GM10248 (cell line): ENCODE measurements at regions not wholly inside any gene's neighbourhood (a gene's known extent, or its start where the extent isn't known, plus 50 kb on each side); places are given as distances from the start of the nearest gene placed in this dataset.

Experiments
- CTCF ChIA-PET: fragments of 300-600 bp; sonication (Branson Sonifier 250); formaldehyde crosslinking; extraction: SDS; loops from one replicate; lab custom pipeline; 2021; ENCODE audit warnings: antibody characterized with exemption; lab: Yijun Ruan, JAX
- POLR2A ChIA-PET: fragments of 350-650 bp; sonication (Branson Sonifier 250); formaldehyde crosslinking; extraction: SDS; loops from one replicate; lab custom pipeline; 2020; ENCODE audit warnings: antibody characterized with exemption; lab: Yijun Ruan, JAX
- DNase-seq: peaks from one replicate; pipeline ENCODE4 v3.0.0; 2012; ENCODE audit errors: extremely low spot score
- TF ChIP-seq, protein P1 (sequence below): IDR thresholded peaks from 2 replicates; pipeline ENCODE4 v1.5.1; 2012; ENCODE audit warnings: mild to moderate bottlenecking, low read depth; ENCODE audit errors: extremely low read depth, missing control alignments, control extremely low read depth

DNA sequence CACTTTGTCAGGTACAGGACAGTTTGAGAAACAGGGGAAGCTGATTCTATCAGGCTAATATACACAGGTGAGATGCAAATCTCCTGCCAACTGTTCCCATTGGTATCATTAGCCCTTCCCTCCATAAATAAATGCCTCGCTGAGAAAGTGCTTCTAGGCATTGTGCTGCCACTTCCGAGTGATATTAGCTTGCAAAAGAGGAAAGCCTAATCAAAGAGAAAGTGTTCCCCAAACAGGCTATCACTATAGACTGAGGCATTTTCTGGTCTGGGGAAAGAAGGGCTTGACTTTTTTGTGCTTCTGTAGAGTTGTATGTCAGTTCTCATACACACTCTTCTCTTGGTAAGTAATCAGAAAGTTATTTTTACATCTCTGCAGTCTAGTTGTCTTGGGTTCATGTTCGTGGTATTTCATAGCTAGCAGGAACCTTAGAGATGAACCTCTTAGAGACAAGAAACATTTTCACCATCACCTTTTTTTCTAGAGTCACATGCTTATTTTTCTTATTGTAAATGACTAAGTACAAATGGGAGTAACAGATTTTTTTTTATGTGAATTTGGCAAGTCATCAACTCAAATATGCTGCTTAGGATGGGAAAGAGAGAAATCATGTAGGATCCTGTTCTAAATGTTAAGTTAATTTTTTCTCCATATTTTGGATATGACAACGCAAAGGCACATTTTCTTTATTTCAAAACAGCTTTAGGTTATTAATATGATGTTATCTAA is 1009.8 kb downstream of the ADGRL3 start:
- CTCF ChIA-PET, result interaction anchor here (1.0 to 1.6 kb wide), 3 partner anchors 8 to 55 kb away, joined by 3 read pairs; no protein-coding TSS in a partner anchor
- TF ChIP-seq, protein P1, sequence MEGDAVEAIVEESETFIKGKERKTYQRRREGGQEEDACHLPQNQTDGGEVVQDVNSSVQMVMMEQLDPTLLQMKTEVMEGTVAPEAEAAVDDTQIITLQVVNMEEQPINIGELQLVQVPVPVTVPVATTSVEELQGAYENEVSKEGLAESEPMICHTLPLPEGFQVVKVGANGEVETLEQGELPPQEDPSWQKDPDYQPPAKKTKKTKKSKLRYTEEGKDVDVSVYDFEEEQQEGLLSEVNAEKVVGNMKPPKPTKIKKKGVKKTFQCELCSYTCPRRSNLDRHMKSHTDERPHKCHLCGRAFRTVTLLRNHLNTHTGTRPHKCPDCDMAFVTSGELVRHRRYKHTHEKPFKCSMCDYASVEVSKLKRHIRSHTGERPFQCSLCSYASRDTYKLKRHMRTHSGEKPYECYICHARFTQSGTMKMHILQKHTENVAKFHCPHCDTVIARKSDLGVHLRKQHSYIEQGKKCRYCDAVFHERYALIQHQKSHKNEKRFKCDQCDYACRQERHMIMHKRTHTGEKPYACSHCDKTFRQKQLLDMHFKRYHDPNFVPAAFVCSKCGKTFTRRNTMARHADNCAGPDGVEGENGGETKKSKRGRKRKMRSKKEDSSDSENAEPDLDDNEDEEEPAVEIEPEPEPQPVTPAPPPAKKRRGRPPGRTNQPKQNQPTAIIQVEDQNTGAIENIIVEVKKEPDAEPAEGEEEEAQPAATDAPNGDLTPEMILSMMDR, result no peak

DNA sequence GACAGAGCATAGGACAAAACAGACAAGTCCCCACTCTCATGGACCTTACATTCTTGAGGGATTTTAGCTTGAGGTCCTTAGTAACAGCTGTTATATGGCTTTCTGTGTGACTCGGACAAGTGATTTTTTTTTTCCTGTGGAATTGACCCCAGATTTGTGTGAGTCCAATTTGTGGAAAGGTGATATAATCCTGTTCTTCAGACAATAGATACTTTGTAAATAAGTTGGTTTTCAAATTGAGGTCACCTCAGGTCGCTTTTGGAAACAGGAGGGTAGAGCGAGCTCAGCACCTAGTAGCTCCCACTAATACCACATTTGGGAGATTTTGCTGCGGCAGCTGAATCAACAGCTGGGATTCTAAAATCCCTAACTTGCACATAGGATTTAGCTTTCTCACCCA is 1008.8 kb downstream of the ADGRL3 start:
- POLR2A ChIA-PET, result no interaction called here
- no peak for DNase-seq
- TF ChIP-seq, protein P1, result no peak
- CTCF ChIA-PET, result interaction anchor here (1.2 to 1.6 kb wide), 4 partner anchors 8 to 56 kb away, joined by 3 read pairs; no protein-coding TSS in a partner anchor

More for the DNA sequence above, 1009.8 kb downstream of the ADGRL3 start:
- DNase-seq, result no peak
- POLR2A ChIA-PET, result no interaction called here

DNA sequence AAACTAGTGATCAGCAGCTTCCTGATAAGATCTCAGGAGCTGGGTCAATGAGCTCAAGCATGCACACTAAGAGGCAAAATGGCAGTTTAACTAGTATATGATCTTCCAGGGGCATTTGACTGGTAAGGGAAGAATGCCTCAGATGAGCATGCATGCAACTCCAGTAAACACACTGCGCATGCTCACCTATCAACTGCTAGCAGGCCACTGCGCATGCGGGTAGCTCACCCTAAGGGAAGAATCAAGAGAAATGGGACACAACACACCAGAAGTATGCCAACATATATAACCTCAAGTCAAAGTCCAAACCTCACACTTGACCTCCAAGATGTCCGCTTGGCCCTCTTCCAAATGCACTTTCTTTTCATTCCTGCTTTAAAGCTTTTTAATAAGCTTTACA is 1004.0 kb downstream of the ADGRL3 start:
- ChIA-PET POLR2A (no interaction called here), CTCF (no interaction called here)
- DNase-seq, result no peak
- TF ChIP-seq, protein P1, result no peak

DNA sequence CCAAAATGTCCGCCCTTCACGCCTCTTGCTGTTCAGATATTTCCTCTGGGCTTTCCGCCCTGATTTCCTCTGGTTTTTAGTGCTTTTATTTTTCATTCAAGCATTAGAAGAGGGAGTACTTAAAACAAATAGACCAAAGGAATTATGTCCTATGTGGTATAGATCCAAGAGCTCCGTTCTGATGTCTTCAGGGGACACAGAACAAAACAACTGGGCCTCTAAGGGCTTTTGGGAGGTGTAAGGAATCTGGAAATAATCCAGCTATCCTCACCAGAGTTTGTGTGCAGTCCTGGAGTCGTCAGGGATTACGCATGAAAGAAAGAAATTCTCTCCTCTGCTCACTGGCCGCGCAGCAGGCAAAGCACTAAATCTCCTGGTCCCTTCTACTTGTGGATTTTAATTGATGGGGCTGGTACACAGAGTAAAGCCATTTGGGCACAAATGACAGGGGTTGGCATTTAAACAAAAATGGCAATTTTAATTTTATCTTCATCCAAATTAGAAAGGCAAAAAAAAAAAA is 999.2 kb downstream of the ADGRL3 start:
- POLR2A ChIA-PET, result no interaction called here
- TF ChIP-seq, protein P1, result no peak
- DNase-seq, result no peak
- CTCF ChIA-PET, result interaction anchor here (0.8 to 0.9 kb wide), 2 partner anchors 9 to 18 kb away, joined by 3 read pairs; no protein-coding TSS in a partner anchor

DNA sequence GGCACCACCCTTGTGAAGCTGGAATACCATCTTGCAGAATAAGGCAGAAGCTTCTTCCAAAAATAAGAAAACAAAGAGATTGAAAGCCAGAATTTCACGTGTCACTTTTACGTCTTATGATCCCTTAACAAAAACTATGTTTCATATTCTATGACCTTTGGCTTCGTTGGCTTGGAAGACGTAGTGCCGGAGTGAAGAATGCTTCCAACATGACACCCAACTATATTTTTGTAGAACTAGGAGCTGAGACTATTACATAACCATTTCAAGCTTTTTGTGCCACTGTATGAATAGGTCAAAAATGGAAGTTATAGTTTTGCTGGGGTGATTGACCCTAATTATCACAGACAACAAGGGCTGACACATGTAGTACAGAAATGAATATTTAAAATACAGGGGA is 996.2 kb downstream of the ADGRL3 start:
- POLR2A ChIA-PET, result no interaction called here
- TF ChIP-seq, protein P1, result no peak
- CTCF ChIA-PET, result interaction anchor here (0.9 to 1.2 kb wide), 2 partner anchors 14 to 27 kb away, joined by 3 read pairs; no protein-coding TSS in a partner anchor
- no peak for DNase-seq

DNA sequence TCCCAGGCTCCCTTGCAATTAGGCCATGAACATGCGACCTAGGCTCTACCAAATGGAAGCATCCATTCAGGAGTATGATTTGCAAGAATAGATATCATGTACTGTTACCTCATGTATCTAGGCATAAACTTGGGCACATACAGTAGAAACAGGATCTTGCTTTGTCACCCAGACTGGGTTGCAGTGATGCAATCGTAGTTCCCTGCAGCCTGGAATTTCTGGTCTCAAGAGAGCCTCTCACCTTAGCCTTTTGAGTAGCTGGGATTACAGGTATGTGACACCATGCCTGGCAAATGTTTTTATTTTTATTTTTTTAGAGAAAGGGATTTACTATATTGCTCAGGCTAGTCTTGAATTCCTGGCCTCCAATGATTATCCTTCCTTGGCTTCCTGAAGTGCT is 994.2 kb downstream of the ADGRL3 start:
- no peak for DNase-seq
- TF ChIP-seq, protein P1, result no peak
- ChIA-PET POLR2A (no interaction called here), CTCF (no interaction called here)
